NB4 (cell line): ENCODE measurements at regions not wholly inside any gene's neighbourhood (a gene's known extent, or its start where the extent isn't known, plus 50 kb on each side); places are given as distances from the start of the nearest gene placed in this dataset.

Experiments used
- MYC ChIP-seq: IDR thresholded peaks from 2 replicates; pipeline ENCODE4 v1.6.1; 2011; ENCODE audit warnings: low read depth, low read length
- POLR2A ChIP-seq: IDR thresholded peaks from 2 replicates; pipeline ENCODE4 v1.6.1; 2011; ENCODE audit warnings: mild to moderate bottlenecking; ENCODE audit not compliant: insufficient read length; ENCODE audit errors: extremely low read depth
- TF ChIP-seq, protein P1 (sequence below): IDR thresholded peaks from one replicate; pipeline ENCODE4 v1.5.1; 2012; ENCODE audit warnings: low read depth, low read length

DNA sequence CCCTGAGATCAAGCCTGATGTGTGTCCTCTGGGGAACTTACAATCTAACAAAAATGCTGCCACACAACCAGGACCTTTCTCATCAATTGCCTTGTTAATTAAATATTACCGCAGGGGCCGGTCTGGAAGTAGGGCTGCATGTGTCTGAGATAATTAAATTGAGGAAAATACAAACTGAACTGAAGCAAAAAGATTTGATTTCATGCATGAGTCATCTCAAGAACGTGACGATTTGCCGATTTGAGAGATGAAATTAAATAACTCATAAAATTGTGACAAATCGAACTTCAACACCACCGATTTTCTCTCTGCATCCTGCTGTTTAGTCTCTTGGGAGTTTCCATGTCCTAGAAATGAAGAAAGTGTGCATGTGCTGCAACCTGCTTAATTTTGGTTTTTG, 94.6 kb upstream of the DAAM1 start:
- TF ChIP-seq, protein P1, sequence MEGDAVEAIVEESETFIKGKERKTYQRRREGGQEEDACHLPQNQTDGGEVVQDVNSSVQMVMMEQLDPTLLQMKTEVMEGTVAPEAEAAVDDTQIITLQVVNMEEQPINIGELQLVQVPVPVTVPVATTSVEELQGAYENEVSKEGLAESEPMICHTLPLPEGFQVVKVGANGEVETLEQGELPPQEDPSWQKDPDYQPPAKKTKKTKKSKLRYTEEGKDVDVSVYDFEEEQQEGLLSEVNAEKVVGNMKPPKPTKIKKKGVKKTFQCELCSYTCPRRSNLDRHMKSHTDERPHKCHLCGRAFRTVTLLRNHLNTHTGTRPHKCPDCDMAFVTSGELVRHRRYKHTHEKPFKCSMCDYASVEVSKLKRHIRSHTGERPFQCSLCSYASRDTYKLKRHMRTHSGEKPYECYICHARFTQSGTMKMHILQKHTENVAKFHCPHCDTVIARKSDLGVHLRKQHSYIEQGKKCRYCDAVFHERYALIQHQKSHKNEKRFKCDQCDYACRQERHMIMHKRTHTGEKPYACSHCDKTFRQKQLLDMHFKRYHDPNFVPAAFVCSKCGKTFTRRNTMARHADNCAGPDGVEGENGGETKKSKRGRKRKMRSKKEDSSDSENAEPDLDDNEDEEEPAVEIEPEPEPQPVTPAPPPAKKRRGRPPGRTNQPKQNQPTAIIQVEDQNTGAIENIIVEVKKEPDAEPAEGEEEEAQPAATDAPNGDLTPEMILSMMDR = no peak
- TF ChIP-seq MYC = no peak
- TF ChIP-seq POLR2A = no peak
